Neutrophil (primary cell): ENCODE measurements at regions not wholly inside any gene's neighbourhood (a gene's known extent, or its start where the extent isn't known, plus 50 kb on each side); places are given as distances from the start of the nearest gene placed in this dataset.

Experiments used
- H3K27ac ChIP-seq: fragments of 200-600 bp; sonication (generic); 2 replicates; pipeline ENCODE4 v1.5.1; 2016; ENCODE audit warnings: mild to moderate bottlenecking, moderate library complexity
- H3K27me3 ChIP-seq: fragments of 200-600 bp; sonication (generic); 2 replicates; pipeline ENCODE4 v1.6.0; 2016; ENCODE audit warnings: mild to moderate bottlenecking
- H3K36me3 ChIP-seq: fragments of 200-600 bp; sonication (generic); 2 replicates; pipeline ENCODE4 v1.5.1; 2017
- H3K4me1 ChIP-seq, 2 experiments: fragments of 200-600 bp in 1 of 2; sonication (generic) in 1 of 2; 1 replicate in 1 of 2; 2 replicates in 1 of 2; pipeline versions ENCODE4 v1.5.1 to v1.6.1; 2013 to 2016; ENCODE audit warnings: low read depth in 1 of 2, low read length in 1 of 2, mild to moderate bottlenecking in 1 of 2, moderate library complexity in 1 of 2; ENCODE audit not compliant: control insufficient read depth in 1 of 2, insufficient read depth in 1 of 2
- H3K4me3 ChIP-seq, 2 experiments: fragments of 200-600 bp in 1 of 2; sonication (generic) in 1 of 2; 1 replicate in 1 of 2; 2 replicates in 1 of 2; pipeline ENCODE4 v1.5.1; 2013 to 2016; ENCODE audit warnings: low read depth in 1 of 2, low read length in 1 of 2, mild to moderate bottlenecking in 1 of 2, moderate library complexity in 1 of 2
- H3K9me3 ChIP-seq: fragments of 200-600 bp; sonication (generic); 2 replicates; pipeline ENCODE4 v1.5.1; 2016
- CTCF ChIP-seq: fragments of 200-600 bp; sonication (generic); IDR thresholded peaks from 2 replicates; pipeline ENCODE4 v1.5.1; 2016; ENCODE audit warnings: antibody characterized with exemption

GRCh38 chrX:139234898-139235297, 295.6 kb upstream of the F9 start:
- H3K9me3 ChIP-seq: no peaks in the 10 kb centered on the region
- no peak for TF ChIP-seq CTCF
- no peak overlapping the region for H3K4me3 ChIP-seq
- no peaks in the 10 kb centered on the region for H3K27me3 ChIP-seq
- no peaks in the 10 kb centered on the region for H3K4me1 ChIP-seq
- H3K36me3 ChIP-seq: no peaks in the 10 kb centered on the region
- H3K27ac ChIP-seq: no peak overlapping the region

- Histone ChIP-seq H3K36me3 (no peaks in the 10 kb centered on the region), H3K4me1 (no peaks in the 10 kb centered on the region), H3K9me3 (no peaks in the 10 kb centered on the region), H3K27ac (no peak overlapping the region), H3K27me3 (peaks cover 8% of the 10 kb centered on the region), H3K4me3 (no peak overlapping the region)
- TF ChIP-seq CTCF: no peak
Observed at GRCh38 chrX:139224953-139225665, 305.4 kb upstream of the F9 start.

- no peaks in the 10 kb centered on the region for H3K9me3 ChIP-seq
- no peaks in the 10 kb centered on the region for H3K36me3 ChIP-seq
- TF ChIP-seq CTCF: no peak
- H3K4me1 ChIP-seq: no peaks in the 10 kb centered on the region
- H3K27ac ChIP-seq: no peak overlapping the region
- peaks cover 8% of the 10 kb centered on the region for H3K27me3 ChIP-seq
- no peak overlapping the region for H3K4me3 ChIP-seq
Observed at GRCh38 chrX:139222511-139223200, 307.9 kb upstream of the F9 start.

- no peak overlapping the region for H3K4me3 ChIP-seq
- no peak for TF ChIP-seq CTCF
- peaks cover 0 to 26% of the 10 kb centered on the region in 2 experiments for H3K4me1 ChIP-seq
- no peaks in the 10 kb centered on the region for H3K9me3 ChIP-seq
- H3K27me3 ChIP-seq: peaks cover 10% of the 10 kb centered on the region
- peak overlapping the region; percentile 84 for H3K27ac ChIP-seq
- no peaks in the 10 kb centered on the region for H3K36me3 ChIP-seq
Observed at GRCh38 chrX:139213241-139213709, 317.3 kb upstream of the F9 start.

DNA sequence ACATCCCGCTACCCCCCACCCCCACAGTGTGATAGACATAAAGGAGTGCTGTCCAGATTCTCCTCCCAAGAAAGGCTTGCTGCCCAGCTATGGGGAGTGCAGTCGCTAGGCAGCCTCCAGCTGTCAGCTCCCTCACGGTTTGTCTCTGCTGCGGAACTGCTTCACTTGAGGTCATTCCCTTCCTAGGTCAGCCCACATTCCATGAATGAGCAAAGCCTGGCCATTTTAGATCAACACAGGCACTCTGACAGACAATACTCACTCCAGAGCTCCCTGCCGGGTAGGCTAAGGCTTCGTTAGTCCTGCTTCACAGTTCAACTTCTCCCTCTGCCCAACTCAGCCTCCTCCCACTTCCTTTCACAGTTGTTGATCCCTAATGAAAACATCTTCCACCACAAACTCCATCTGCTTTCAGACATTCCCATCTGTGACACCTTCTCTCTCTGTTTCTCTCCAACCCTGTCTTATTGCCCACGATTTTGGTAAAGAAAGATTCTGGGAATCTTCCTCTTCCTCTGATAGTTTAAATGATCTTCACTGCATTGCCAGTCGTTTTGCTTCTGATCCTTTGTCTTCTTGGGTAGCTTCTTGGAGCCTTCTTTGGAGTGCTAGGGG, 318.9 kb upstream of the F9 start:
- Histone ChIP-seq H3K4me3 (no peak overlapping the region), H3K9me3 (no peaks in the 10 kb centered on the region), H3K36me3 (no peaks in the 10 kb centered on the region), H3K27ac (peak overlapping the region; percentile 39), H3K27me3 (peaks cover 26% of the 10 kb centered on the region), H3K4me1 (peaks cover 0 to 26% of the 10 kb centered on the region in 2 experiments)
- no peak for TF ChIP-seq CTCF
